Mucosa of rectum (tissue), 2 donors: ENCODE measurements at regions not wholly inside any gene's neighbourhood (a gene's known extent, or its start where the extent isn't known, plus 50 kb on each side); places are given as distances from the start of the nearest gene placed in this dataset.
A peak's percentile ranks its signal among the peaks of the same experiment; 100 is the strongest.

Experiments
- H3K27ac ChIP-seq, 2 donors: one replicate each; pipeline ENCODE4 v1.7.0; 2013; ENCODE audit warnings: inconsistent platforms in 2 of 2, low read depth in 2 of 2, low read length in 2 of 2
- H3K27me3 ChIP-seq, 2 donors: one replicate each; pipeline ENCODE4 v1.7.0; 2013; ENCODE audit warnings: low read length in 2 of 2; ENCODE audit not compliant: control insufficient read depth in 2 of 2, insufficient read depth in 2 of 2
- H3K36me3 ChIP-seq, 2 donors: one replicate each; pipeline ENCODE4 v1.7.0; 2013; ENCODE audit warnings: low read length in 2 of 2; ENCODE audit not compliant: control insufficient read depth in 2 of 2, insufficient read depth in 2 of 2
- H3K4me1 ChIP-seq, 2 donors: one replicate each; pipeline ENCODE4 v1.7.0; 2013; ENCODE audit warnings: low read length in 2 of 2, mild to moderate bottlenecking in 1 of 2; ENCODE audit not compliant: control insufficient read depth in 2 of 2, insufficient read depth in 2 of 2
- H3K4me3 ChIP-seq, 2 donors: one replicate each; pipeline ENCODE4 v1.7.0; 2013; ENCODE audit warnings: low read length in 2 of 2
- H3K9ac ChIP-seq, 2 donors: one replicate each; pipeline ENCODE4 v1.7.0; 2013; ENCODE audit warnings: low read length in 2 of 2, low read depth in 1 of 2, mild to moderate bottlenecking in 1 of 2
- H3K9me3 ChIP-seq, 2 donors: one replicate each; pipeline ENCODE4 v1.7.0; 2013; ENCODE audit warnings: low read length in 2 of 2; ENCODE audit not compliant: control insufficient read depth in 2 of 2
- donor health status: healthy.
- donor health status: Normal muscosa, but diverticular disease.

- Histone ChIP-seq H3K9ac (no peak overlapping the region), H3K4me3 (no peak overlapping the region), H3K9me3 (no peaks in the 10 kb centered on the region), H3K27me3 (no peaks in the 10 kb centered on the region), H3K27ac (no peak overlapping the region), H3K4me1 (peaks cover 0 to 3% of the 10 kb centered on the region in 2 donors), H3K36me3 (no peaks in the 10 kb centered on the region)
Observed at GRCh38 chr1:8205771-8206170, 112.1 kb upstream of the SLC45A1 start.

GRCh38 chr1:8204826-8205225 lies 113.1 kb upstream of the SLC45A1 start:
- Histone ChIP-seq H3K36me3 (no peaks in the 10 kb centered on the region), H3K4me1 (peaks cover 0 to 3% of the 10 kb centered on the region in 2 donors), H3K9me3 (no peaks in the 10 kb centered on the region), H3K9ac (no peak overlapping the region), H3K27ac (no peak overlapping the region), H3K27me3 (no peaks in the 10 kb centered on the region), H3K4me3 (no peak overlapping the region)

- no peaks in the 10 kb centered on the region for H3K36me3 ChIP-seq
- H3K9ac ChIP-seq = no peak overlapping the region
- H3K27ac ChIP-seq = peak overlapping the region; percentile 12 to 54
- H3K27me3 ChIP-seq = no peaks in the 10 kb centered on the region
- H3K4me1 ChIP-seq = peaks cover 0 to 3% of the 10 kb centered on the region in 2 donors
- H3K4me3 ChIP-seq = no peak overlapping the region
- no peaks in the 10 kb centered on the region for H3K9me3 ChIP-seq
Observed at GRCh38 chr1:8203551-8203950, 114.4 kb upstream of the SLC45A1 start.

GRCh38 chr1:8203056-8203455 lies 114.9 kb upstream of the SLC45A1 start:
- H3K4me3 ChIP-seq = no peak overlapping the region
- no peak overlapping the region for H3K9ac ChIP-seq
- peak overlapping the region; percentile 12 to 54 for H3K27ac ChIP-seq
- H3K27me3 ChIP-seq = no peaks in the 10 kb centered on the region
- H3K4me1 ChIP-seq = peaks cover 0 to 3% of the 10 kb centered on the region in 2 donors
- no peaks in the 10 kb centered on the region for H3K36me3 ChIP-seq
- H3K9me3 ChIP-seq = no peaks in the 10 kb centered on the region

GRCh38 chr1:8202182-8202905 lies 115.6 kb upstream of the SLC45A1 start:
- Histone ChIP-seq H3K36me3 (no peaks in the 10 kb centered on the region), H3K4me3 (no peak overlapping the region), H3K27me3 (no peaks in the 10 kb centered on the region), H3K4me1 (peaks cover 0 to 8% of the 10 kb centered on the region in 2 donors), H3K9me3 (no peaks in the 10 kb centered on the region), H3K9ac (no peak overlapping the region), H3K27ac (peak overlapping the region; percentile 12 to 54)

- Histone ChIP-seq H3K9ac (peak overlapping the region in 1 of 2 donors; percentile 13), H3K4me3 (no peak overlapping the region)
Observed at GRCh38 chr1:8201331-8201861, 116.5 kb upstream of the SLC45A1 start.

GRCh38 chr1:8200317-8201115 lies 117.4 kb upstream of the SLC45A1 start:
- H3K4me3 ChIP-seq = no peak overlapping the region
- H3K9ac ChIP-seq = no peak overlapping the region
- H3K36me3 ChIP-seq = no peaks in the 10 kb centered on the region
- no peak overlapping the region for H3K27ac ChIP-seq
- H3K9me3 ChIP-seq = no peaks in the 10 kb centered on the region
- H3K4me1 ChIP-seq = peaks cover 0 to 8% of the 10 kb centered on the region in 2 donors
- no peaks in the 10 kb centered on the region for H3K27me3 ChIP-seq

More at GRCh38 chr1:8201331-8201861, 116.5 kb upstream of the SLC45A1 start:
- H3K4me1 ChIP-seq = peaks cover 0 to 8% of the 10 kb centered on the region in 2 donors
- H3K27me3 ChIP-seq = no peaks in the 10 kb centered on the region
- no peaks in the 10 kb centered on the region for H3K36me3 ChIP-seq
- peak overlapping the region; percentile 11 to 53 for H3K27ac ChIP-seq
- no peaks in the 10 kb centered on the region for H3K9me3 ChIP-seq

GRCh38 chr1:8198522-8198921 lies 119.4 kb upstream of the SLC45A1 start:
- H3K4me3 ChIP-seq = no peak overlapping the region

GRCh38 chr1:8197493-8198282 lies 120.2 kb upstream of the SLC45A1 start:
- no peak overlapping the region for H3K27ac ChIP-seq
- no peak overlapping the region for H3K9ac ChIP-seq

More at GRCh38 chr1:8198522-8198921, 119.4 kb upstream of the SLC45A1 start:
- H3K9me3 ChIP-seq = no peaks in the 10 kb centered on the region
- no peak overlapping the region for H3K27ac ChIP-seq
- no peak overlapping the region for H3K9ac ChIP-seq
- H3K4me1 ChIP-seq = peaks cover 0 to 14% of the 10 kb centered on the region in 2 donors
- H3K27me3 ChIP-seq = no peaks in the 10 kb centered on the region
- H3K36me3 ChIP-seq = no peaks in the 10 kb centered on the region

More at GRCh38 chr1:8197493-8198282, 120.2 kb upstream of the SLC45A1 start:
- Histone ChIP-seq H3K9me3 (no peaks in the 10 kb centered on the region), H3K27me3 (no peaks in the 10 kb centered on the region), H3K4me3 (no peak overlapping the region), H3K4me1 (peaks cover 0 to 14% of the 10 kb centered on the region in 2 donors), H3K36me3 (no peaks in the 10 kb centered on the region)
